HG02943 (cell line): ENCODE measurements at regions not wholly inside any gene's neighbourhood (a gene's known extent, or its start where the extent isn't known, plus 50 kb on each side); places are given as distances from the start of the nearest gene placed in this dataset.
"Not testable (repeated sequence)": the region's sequence is repeated elsewhere in the genome, so short reads cannot be mapped to it uniquely, and the experiment has no call there.

Source experiments
- ATAC-seq: cut with Tn5 transposase; IDR thresholded peaks from one replicate; pipeline ENCODE4 v1.9.1; 2021; ENCODE audit warnings: mild to moderate bottlenecking, low read depth, moderate library complexity; ENCODE audit not compliant: unreplicated experiment

- no peak for ATAC-seq
Measured at GRCh38 chr10:33492701-33493345, 158.4 kb upstream of the NRP1 start.

GRCh38 chr10:33489501-33490176, 155.2 kb upstream of the NRP1 start:
- no peak for ATAC-seq

GRCh38 chr10:33487014-33487776, 152.7 kb upstream of the NRP1 start:
- no peak for ATAC-seq

DNA sequence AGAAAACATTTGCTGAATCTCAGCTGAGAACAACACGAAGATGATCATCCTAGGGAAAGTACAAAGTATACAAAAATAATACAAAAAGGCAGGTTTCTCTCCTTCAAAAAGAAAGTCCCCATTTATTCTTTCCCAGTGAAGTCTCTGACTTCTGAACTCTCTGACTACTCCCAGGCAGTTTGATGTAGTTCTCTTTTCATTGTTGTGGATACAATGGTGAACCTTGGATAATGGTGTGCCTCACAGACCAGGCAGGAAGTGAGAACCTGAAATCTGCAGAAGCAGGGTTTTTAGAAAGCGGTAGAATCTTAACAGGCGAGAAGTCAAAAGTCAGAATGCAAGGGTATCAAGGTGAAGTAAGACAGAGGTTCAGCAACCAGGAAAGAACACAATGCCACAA, 150.8 kb upstream of the NRP1 start:
- ATAC-seq: no peak

GRCh38 chr10:33484787-33485186, 150.3 kb upstream of the NRP1 start:
- ATAC-seq: no peak

- ATAC-seq: no peak
Measured at GRCh38 chr10:33483816-33484190, 149.3 kb upstream of the NRP1 start.

GRCh38 chr10:33483124-33483815, 148.8 kb upstream of the NRP1 start:
- ATAC-seq: no peak

GRCh38 chr10:33482486-33482885, 148.0 kb upstream of the NRP1 start:
- ATAC-seq: no peak

GRCh38 chr10:33481184-33481583, 146.7 kb upstream of the NRP1 start:
- no peak for ATAC-seq

DNA sequence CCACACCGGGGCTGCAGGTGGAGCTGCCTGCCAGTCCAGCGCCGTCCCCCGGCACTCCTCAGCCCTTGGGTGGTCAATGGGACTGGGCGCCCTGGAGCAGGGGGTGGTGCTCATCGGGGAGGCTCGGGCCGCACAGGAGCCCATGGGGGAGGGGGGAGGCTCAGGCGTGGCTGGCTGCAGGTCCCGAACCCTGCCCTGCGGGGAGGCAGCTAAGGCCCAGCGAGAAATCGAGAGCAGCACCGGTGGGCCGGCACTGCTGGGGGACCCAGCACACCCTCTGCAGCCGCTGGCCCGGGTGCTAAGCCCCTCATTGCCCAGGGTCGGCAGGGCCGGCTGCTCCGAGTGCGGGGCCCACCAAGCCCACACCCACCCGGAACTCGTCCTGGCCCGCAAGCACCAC, 145.9 kb upstream of the NRP1 start:
- ATAC-seq: not testable (repeated sequence)

- ATAC-seq: no peak
Measured at GRCh38 chr10:33478675-33479125, 144.2 kb upstream of the NRP1 start.

DNA sequence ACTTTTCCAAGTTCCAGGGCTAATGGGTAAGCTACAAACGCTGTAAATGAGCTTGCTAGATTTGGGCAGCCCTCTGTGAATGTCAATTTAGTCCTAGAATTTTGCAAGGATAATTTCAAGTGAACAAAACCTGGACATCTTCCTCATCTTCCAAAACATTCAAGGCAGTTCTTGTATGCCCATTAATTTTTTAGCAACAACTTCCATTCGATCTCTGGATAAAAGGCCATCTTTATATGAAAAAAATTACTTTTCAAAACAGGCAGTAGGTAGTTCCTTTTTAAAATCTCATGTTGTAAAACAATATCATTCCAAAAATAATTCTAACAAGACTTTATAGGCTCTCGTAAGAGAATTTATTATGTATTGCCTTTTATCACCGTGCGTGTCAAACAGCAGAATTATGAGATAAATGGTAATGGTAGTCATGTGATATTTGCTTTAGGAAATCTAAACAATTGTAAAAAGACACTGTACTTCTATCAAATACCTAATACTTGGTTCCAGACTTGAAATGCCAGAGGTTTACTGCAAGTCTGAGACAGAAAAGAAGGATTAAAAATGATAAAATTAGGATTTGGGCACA, 143.7 kb upstream of the NRP1 start:
- no peak for ATAC-seq

DNA sequence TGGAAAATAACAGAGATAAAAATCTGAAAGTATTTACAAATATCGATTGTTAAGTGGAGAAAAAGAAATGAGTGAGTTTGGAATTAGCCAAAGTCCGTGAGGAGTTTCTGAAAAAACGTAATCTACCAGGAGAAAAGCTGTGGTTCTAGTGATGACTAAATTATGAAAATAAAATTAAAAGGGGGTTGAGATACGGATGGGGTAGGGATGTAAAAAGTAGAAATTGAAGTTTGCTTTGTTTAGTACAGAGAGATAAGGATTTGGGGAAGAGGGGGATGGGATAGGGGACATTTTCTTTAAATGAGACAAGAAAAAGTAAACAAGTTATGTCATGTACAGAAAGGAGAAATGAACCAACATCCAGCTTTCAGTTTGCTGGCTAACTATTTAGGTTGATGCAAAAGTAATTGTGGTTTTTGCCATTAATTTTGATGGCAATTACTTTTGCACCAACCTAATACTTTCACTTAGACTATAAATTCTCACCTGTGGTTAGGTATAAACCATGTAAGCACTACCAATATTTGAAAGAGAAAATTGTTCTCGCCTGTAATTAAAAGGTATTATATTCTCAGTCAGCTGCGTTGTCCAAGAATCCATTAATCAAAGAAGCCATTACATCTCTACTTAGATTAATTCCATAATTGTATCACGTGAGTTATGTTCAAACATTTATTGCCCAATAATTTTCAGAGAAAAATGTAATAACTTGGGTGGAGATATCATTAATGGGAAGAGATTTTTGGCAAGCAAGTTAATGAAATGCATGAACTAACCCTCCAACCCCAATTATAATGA, 143.0 kb upstream of the NRP1 start:
- ATAC-seq: no peak

DNA sequence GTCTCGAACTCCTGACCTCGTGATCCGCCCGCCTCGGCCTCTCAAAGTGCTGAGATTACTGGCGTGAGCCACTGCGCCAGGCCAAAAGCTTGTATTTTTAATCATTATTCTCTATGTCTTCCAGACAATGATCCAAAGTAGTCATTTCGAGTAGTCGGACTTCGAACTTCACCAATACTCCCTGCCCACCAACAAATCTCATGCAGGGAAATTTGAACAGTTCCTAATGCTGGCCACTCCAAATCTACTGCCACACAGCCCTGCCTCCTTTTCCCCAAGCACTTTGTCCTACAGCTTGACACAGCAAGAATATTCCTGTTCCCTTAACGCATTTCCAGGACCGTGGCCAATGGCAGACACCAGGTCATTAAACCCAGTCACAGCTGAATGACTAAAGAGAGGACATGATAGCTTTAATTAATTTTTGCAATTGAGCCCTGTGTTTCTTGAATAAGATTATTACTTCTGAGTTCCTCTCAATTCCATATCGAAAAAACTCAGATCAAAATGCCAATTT, 142.3 kb upstream of the NRP1 start:
- ATAC-seq: no peak

DNA sequence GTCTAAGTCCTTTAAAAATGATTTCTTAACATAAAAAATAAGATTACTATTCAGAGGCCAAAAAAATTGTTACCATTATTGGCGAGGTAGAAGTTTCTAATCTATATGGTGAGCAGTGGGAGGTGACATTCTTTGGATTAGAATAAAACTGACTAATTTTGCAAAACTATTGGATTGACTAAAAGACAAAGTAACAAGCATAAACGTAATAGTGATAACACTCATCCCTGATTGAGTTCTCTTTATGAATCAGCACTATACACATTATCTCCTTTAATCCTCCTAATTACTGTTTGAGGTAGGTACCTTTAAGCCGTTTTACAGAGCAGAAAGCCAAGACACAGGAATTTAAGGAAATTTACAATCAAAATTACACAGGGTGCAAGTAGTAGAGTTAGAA, 139.2 kb upstream of the NRP1 start:
- no peak for ATAC-seq

GRCh38 chr10:33468006-33468405, 133.5 kb upstream of the NRP1 start:
- not testable (repeated sequence) for ATAC-seq

- no peak for ATAC-seq
Measured at GRCh38 chr10:33465747-33466146, 131.3 kb upstream of the NRP1 start.

GRCh38 chr10:33463011-33463410, 128.5 kb upstream of the NRP1 start:
- ATAC-seq: no peak

DNA sequence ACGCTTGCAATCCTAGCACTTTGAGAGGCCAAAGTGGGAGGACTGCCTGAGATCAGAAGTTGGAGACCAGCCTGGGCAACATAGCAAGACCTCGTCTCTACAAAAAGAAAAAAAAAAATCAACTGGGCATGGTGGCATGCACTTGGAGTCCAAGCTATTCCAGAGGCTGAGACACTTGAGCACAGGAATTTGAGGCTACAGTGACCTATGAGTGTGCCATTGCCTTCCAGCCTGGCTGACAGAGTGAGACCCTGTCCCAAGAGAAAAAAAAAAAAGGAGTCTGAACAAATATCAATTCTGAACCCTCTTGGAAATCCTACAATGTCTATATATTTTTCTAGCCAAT, 126.8 kb upstream of the NRP1 start:
- no peak for ATAC-seq
